Esophagus (tissue), 2 donors: ENCODE measurements at regions not wholly inside any gene's neighbourhood (a gene's known extent, or its start where the extent isn't known, plus 50 kb on each side); places are given as distances from the start of the nearest gene placed in this dataset.

Source experiments
- H3K27ac ChIP-seq, 2 donors: one replicate each; pipeline ENCODE4 v1.5.1; 2013; ENCODE audit warnings: low read depth in 2 of 2, mild to moderate bottlenecking in 2 of 2, inconsistent platforms in 1 of 2, low read length in 1 of 2, moderate library complexity in 1 of 2
- H3K27me3 ChIP-seq, 2 donors: one replicate each; pipeline ENCODE4 v1.6.1; 2013; ENCODE audit warnings: low read length in 2 of 2, control low read depth in 1 of 2, mild to moderate bottlenecking in 1 of 2; ENCODE audit not compliant: insufficient read depth in 2 of 2, control insufficient read depth in 1 of 2
- H3K36me3 ChIP-seq, 2 donors: one replicate each; pipeline ENCODE4 v1.6.1; 2013; ENCODE audit warnings: low read length in 1 of 2; ENCODE audit not compliant: control insufficient read depth in 2 of 2, insufficient read depth in 2 of 2
- H3K4me1 ChIP-seq, 2 donors: one replicate each; pipeline ENCODE4 v1.6.1; 2013; ENCODE audit warnings: low read length in 1 of 2; ENCODE audit not compliant: control insufficient read depth in 2 of 2, insufficient read depth in 2 of 2
- H3K4me3 ChIP-seq, 2 donors: one replicate each; pipeline ENCODE4 v1.5.1; 2013; ENCODE audit warnings: low read length in 2 of 2, mild to moderate bottlenecking in 2 of 2, low read depth in 1 of 2, moderate library complexity in 1 of 2
- H3K9me3 ChIP-seq, 2 donors: one replicate each; pipeline ENCODE4 v1.6.1; 2013; ENCODE audit warnings: mild to moderate bottlenecking in 2 of 2, low read depth in 1 of 2, low read length in 1 of 2, moderate library complexity in 1 of 2; ENCODE audit not compliant: control insufficient read depth in 2 of 2, insufficient read depth in 1 of 2
- WGBS, 2 donors: extraction: QIAGEN DNeasy Blood & Tissue Kit; methylation state at CpG; one replicate each; pipeline ENCODE4 v1.1.7; 2013; 5-methylcytosine and 5-hydroxymethylcytosine counted together
- donor health status: healthy with polysubstance abuse.
- donor health status: Bipolar disorder and iron deficiency.

GRCh38 chr21:23729331-23729730 is 1878.0 kb downstream of the MRPL39 start:
- no peaks in the 10 kb centered on the region for H3K36me3 ChIP-seq
- H3K4me3 ChIP-seq, result no peak overlapping the region
- H3K9me3 ChIP-seq, result no peaks in the 10 kb centered on the region
- WGBS, 2 donors, result 66 to 70% methylated on average over 2 of the region's 2 CpGs
- H3K4me1 ChIP-seq, result no peaks in the 10 kb centered on the region
- H3K27ac ChIP-seq, result no peak overlapping the region
- H3K27me3 ChIP-seq, result no peaks in the 10 kb centered on the region

DNA sequence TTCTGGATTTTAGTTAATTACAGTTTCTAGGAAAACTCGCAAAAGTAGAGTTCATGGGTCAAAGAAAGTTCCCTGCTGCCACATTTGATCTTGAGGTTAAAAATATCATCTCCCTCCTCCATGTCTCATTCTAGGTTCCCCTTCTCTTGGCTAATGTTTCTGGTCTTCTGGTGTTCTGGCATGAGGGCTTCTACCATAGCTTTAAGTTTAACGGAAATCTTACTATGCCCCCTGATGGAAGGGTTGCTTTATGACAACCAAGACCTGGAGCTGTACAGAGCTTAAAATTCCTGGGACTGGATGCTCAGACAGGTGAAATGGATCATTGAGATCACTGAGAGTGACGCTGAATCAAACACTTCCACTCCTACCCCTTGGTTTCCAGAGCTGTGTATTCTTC is 1881.7 kb downstream of the MRPL39 start:
- H3K9me3 ChIP-seq, result no peaks in the 10 kb centered on the region
- H3K27ac ChIP-seq, result no peak overlapping the region
- no peaks in the 10 kb centered on the region for H3K36me3 ChIP-seq
- no peaks in the 10 kb centered on the region for H3K27me3 ChIP-seq
- no peaks in the 10 kb centered on the region for H3K4me1 ChIP-seq
- no peak overlapping the region for H3K4me3 ChIP-seq
- 70 to 81% methylated on average over 3 of the region's 3 CpGs for WGBS, 2 donors

GRCh38 chr21:23718446-23719285 is 1888.6 kb downstream of the MRPL39 start:
- H3K9me3 ChIP-seq, result peaks cover 0 to 3% of the 10 kb centered on the region in 2 donors
- 60 to 61% methylated on average over 6 of the region's 6 CpGs for WGBS, 2 donors
- H3K27ac ChIP-seq, result no peak overlapping the region
- no peak overlapping the region for H3K4me3 ChIP-seq
- no peaks in the 10 kb centered on the region for H3K36me3 ChIP-seq
- H3K4me1 ChIP-seq, result no peaks in the 10 kb centered on the region
- no peaks in the 10 kb centered on the region for H3K27me3 ChIP-seq

DNA sequence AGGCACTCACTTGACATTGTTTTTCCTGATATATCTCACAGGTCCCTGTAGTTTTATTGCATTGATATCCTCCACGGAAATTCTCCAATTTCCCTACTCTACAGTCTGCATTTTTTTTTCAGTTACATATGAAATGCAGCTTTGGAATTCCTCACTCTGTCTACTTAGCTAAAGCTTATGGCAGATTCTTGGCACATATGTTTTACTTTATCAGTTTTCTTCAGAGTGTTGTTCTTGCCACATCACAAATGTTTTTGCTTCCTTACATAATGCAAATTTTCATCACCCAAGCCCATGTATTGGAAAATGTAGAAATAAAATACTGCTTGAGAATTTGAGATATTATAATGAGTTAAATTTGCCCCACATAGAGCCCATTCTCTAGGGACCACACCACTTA is 1895.1 kb downstream of the MRPL39 start:
- Histone ChIP-seq H3K4me1 (no peaks in the 10 kb centered on the region), H3K27me3 (no peaks in the 10 kb centered on the region), H3K27ac (no peak overlapping the region), H3K9me3 (peaks cover 0 to 3% of the 10 kb centered on the region in 2 donors), H3K4me3 (no peak overlapping the region), H3K36me3 (no peaks in the 10 kb centered on the region)
- 74 to 77% methylated on average over 1 of the region's 1 CpG for WGBS, 2 donors

DNA sequence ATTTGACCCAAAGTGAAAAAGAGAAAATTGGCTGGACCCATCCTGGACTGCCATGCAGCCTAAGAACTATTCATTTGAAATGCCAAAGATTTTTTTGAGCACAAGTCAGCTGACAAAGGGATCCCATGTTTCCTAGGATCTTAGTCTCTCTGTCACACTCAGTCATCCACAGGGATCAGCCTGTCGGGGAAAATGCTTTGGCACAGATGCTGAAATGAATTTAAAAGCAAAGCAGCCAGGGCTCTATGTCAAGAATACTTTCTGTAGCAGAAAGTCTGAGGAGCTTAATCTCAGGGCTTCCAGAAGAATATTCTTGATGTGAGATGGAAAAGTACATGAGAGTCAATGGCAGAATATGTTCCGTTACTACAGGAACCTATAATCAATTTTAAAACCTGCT is 1900.8 kb downstream of the MRPL39 start:
- Histone ChIP-seq H3K4me3 (no peak overlapping the region), H3K9me3 (peaks cover 0 to 2% of the 10 kb centered on the region in 2 donors), H3K27me3 (no peaks in the 10 kb centered on the region), H3K4me1 (no peaks in the 10 kb centered on the region), H3K36me3 (no peaks in the 10 kb centered on the region), H3K27ac (no peak overlapping the region)
- WGBS, 2 donors, result 81 to 83% methylated on average over 2 of the region's 2 CpGs

- 91 to 93% methylated on average over 2 of the region's 2 CpGs for WGBS, 2 donors
- Histone ChIP-seq H3K27ac (no peak overlapping the region), H3K4me1 (no peaks in the 10 kb centered on the region), H3K4me3 (no peak overlapping the region), H3K36me3 (no peaks in the 10 kb centered on the region), H3K27me3 (no peaks in the 10 kb centered on the region), H3K9me3 (peaks cover 3 to 8% of the 10 kb centered on the region in 2 donors)
These were observed 1907.9 kb downstream of the MRPL39 start for GRCh38 chr21:23699402-23699801.

- Histone ChIP-seq H3K4me3 (no peak overlapping the region), H3K27me3 (no peaks in the 10 kb centered on the region), H3K27ac (no peak overlapping the region), H3K9me3 (peaks cover 3 to 8% of the 10 kb centered on the region in 2 donors), H3K4me1 (no peaks in the 10 kb centered on the region), H3K36me3 (no peaks in the 10 kb centered on the region)
- WGBS, 2 donors, result 83% methylated on average over 1 of the region's 1 CpG
These were observed 1908.7 kb downstream of the MRPL39 start for GRCh38 chr21:23698619-23699018.

DNA sequence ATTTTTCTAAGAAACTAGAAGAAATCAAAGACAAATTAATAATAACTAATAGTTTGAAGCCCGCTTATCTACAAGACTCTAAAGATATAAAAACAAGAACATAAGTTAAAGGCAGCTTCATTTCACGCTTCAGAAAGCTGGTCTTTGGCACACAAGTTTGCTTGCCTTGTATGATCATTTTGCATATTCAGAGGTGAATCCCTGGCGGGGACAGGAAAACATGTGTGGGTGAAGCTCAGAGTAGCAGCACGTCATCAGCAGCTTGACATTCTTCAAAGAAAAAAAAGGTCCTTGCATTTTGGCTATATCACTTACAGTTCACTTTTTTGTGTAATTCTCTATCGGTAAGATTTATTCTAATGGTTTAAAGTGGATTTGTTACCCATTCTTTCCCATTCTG is 1911.8 kb downstream of the MRPL39 start:
- peaks cover 3 to 4% of the 10 kb centered on the region in 2 donors for H3K9me3 ChIP-seq
- H3K27ac ChIP-seq, result no peak overlapping the region
- H3K4me3 ChIP-seq, result no peak overlapping the region
- no peaks in the 10 kb centered on the region for H3K27me3 ChIP-seq
- H3K36me3 ChIP-seq, result no peaks in the 10 kb centered on the region
- 75 to 78% methylated on average over 5 of the region's 5 CpGs for WGBS, 2 donors
- H3K4me1 ChIP-seq, result no peaks in the 10 kb centered on the region

- H3K4me1 ChIP-seq, result no peaks in the 10 kb centered on the region
- H3K9me3 ChIP-seq, result no peaks in the 10 kb centered on the region
- H3K4me3 ChIP-seq, result no peak overlapping the region
- H3K36me3 ChIP-seq, result no peaks in the 10 kb centered on the region
- H3K27ac ChIP-seq, result no peak overlapping the region
- H3K27me3 ChIP-seq, result no peaks in the 10 kb centered on the region
These were observed 1912.9 kb downstream of the MRPL39 start for GRCh38 chr21:23694390-23694789.

- Histone ChIP-seq H3K27me3 (no peaks in the 10 kb centered on the region), H3K4me1 (no peaks in the 10 kb centered on the region), H3K36me3 (no peaks in the 10 kb centered on the region), H3K27ac (no peak overlapping the region), H3K9me3 (peaks cover 0 to 2% of the 10 kb centered on the region in 2 donors), H3K4me3 (no peak overlapping the region)
- WGBS, 2 donors, result 42 to 46% methylated on average over 3 of the region's 3 CpGs
These were observed 1917.0 kb downstream of the MRPL39 start for GRCh38 chr21:23690316-23690715.
